SK-N-SH (cell line): ENCODE measurements at regions not wholly inside any gene's neighbourhood (a gene's known extent, or its start where the extent isn't known, plus 50 kb on each side); places are given as distances from the start of the nearest gene placed in this dataset.

Experiments
- POLR2AphosphoS5 ChIP-seq: IDR thresholded peaks from 2 replicates; pipeline ENCODE4 v1.6.1; 2012; ENCODE audit warnings: low read depth, low read length
- TF ChIP-seq, protein P1 (sequence below): IDR thresholded peaks from 2 replicates; pipeline ENCODE4 v1.6.1; 2012; ENCODE audit warnings: mild to moderate bottlenecking, low read depth, low read length, moderate library complexity

DNA sequence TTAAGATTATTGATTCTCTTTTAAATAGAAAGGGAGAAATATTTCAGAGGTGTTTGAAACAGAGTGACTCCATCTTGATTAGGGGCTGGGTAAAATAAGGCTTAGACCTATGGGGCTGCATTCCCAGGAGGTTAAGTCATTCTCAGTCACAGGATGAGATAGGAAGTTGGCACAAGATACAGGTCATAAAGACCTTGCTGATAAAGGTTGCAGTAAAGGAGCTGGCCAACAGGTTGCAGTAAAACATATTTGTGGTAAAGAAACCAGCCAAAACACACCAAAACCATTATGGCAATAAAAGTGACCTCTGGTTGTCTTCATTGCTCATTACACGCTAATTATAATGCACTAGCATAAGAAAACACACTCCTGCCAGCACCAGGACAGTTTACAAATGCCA, 165.0 kb downstream of the SPIN4 start:
- TF ChIP-seq POLR2AphosphoS5: no peak
- TF ChIP-seq, protein P1, sequence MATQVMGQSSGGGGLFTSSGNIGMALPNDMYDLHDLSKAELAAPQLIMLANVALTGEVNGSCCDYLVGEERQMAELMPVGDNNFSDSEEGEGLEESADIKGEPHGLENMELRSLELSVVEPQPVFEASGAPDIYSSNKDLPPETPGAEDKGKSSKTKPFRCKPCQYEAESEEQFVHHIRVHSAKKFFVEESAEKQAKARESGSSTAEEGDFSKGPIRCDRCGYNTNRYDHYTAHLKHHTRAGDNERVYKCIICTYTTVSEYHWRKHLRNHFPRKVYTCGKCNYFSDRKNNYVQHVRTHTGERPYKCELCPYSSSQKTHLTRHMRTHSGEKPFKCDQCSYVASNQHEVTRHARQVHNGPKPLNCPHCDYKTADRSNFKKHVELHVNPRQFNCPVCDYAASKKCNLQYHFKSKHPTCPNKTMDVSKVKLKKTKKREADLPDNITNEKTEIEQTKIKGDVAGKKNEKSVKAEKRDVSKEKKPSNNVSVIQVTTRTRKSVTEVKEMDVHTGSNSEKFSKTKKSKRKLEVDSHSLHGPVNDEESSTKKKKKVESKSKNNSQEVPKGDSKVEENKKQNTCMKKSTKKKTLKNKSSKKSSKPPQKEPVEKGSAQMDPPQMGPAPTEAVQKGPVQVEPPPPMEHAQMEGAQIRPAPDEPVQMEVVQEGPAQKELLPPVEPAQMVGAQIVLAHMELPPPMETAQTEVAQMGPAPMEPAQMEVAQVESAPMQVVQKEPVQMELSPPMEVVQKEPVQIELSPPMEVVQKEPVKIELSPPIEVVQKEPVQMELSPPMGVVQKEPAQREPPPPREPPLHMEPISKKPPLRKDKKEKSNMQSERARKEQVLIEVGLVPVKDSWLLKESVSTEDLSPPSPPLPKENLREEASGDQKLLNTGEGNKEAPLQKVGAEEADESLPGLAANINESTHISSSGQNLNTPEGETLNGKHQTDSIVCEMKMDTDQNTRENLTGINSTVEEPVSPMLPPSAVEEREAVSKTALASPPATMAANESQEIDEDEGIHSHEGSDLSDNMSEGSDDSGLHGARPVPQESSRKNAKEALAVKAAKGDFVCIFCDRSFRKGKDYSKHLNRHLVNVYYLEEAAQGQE: no peak
